Tongue (tissue), 1 donor: ENCODE measurements at regions not wholly inside any gene's neighbourhood (a gene's known extent, or its start where the extent isn't known, plus 50 kb on each side); places are given as distances from the start of the nearest gene placed in this dataset.
A peak's percentile ranks its signal among the peaks of the same experiment; 100 is the strongest.
"Not testable (repeated sequence)": the region's sequence is repeated elsewhere in the genome, so short reads cannot be mapped to it uniquely, and the experiment has no call there.

Source experiments
- DNase-seq: peaks from one replicate; pipeline ENCODE4 v3.0.0-alpha.2; 2015

DNA sequence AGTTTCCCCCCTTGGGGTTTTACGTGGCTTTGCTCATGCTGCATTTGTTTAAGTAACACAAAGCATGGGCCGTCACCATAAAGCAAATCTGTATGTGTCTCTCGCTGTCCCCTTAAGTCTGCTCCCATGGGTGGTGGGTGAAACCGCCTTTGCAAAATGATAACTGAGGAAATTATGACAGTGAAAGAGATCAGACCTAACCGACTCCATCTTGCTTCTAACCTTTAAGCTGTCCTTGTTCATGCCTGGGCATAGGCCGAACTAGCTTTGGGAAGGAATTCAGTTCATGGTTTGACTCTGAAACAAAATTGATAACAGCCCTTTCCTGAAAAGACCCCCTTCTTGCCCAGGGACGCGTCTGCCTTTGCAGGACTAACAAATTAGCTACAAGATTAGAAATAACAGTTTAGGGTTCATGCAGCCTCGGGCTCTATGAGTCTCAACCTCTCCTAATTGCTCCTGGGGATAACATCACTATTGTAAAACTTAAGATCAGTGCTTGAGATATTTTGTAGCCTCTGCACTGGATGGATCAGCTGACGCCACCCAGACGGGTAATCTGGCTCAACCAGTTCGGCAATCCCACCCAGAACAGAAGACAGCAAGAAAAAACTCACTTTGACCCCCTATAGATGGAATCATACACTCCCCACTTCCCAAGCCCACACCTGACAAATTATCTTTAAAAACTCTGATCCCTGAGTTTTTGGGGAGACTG is 623.7 kb downstream of the TYW1 start:
- no peak for DNase-seq

DNA sequence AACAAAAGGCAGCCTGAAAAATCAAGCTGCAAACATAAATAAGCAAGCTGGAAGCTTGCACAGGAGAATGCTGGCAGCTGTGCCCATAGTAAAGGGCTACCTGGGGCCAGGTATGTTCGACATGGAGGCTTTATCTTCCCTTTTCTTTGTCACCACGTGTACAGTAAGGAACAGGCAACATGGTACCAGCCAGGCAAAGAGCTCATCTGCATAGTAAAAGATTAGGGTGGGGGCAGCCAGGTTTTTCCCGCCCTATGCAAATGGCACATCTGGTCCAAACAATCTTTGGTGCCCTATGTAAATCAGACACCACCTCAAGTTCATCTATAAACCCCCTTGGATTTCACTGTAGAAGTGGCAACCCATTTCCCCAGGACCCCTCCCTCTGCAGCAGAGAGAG is 625.1 kb downstream of the TYW1 start:
- DNase-seq: no peak

GRCh38 chr7:67625257-67625737 is 628.7 kb downstream of the TYW1 start:
- DNase-seq: peak; percentile 93

DNA sequence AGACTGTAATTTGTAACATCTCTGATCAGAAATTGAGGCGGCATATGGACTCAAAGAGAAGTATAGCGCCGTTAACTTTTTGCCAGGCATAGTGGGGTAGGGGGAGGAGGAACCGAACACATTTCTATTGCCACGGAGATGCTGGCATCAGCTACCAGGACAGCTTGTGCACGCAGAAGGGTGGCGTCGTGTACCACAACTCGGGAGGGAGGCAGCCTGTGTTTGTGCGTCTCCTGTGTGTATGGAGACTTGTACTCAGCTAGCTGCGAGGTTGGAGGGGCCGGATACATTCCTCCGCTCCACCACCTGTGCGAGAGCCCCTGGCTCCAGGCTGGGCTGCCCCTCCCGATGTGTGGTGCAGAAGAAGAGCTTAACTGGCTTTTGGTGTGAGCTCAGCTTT is 634.8 kb downstream of the TYW1 start:
- peak; percentile 51 for DNase-seq

DNA sequence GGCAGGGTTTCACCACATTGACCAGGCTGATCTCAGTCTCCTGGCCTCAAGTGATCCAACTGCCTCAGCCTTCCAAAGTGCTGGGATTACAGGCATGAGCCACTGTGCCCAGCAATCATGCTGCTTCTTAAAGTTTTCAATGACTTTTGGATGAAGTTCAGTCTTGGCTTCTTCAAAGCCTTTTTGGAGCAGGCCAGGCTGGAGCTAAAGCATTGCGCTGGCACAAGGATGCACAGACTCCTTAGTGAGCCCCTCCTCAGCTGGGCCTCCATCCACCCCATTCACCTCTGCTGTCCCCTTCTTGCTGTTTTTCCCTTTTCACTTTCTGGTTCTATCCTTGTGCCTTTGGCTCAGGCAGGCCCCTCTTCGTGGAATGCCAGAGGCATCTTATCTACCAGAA is 638.6 kb downstream of the TYW1 start:
- DNase-seq: no peak

DNA sequence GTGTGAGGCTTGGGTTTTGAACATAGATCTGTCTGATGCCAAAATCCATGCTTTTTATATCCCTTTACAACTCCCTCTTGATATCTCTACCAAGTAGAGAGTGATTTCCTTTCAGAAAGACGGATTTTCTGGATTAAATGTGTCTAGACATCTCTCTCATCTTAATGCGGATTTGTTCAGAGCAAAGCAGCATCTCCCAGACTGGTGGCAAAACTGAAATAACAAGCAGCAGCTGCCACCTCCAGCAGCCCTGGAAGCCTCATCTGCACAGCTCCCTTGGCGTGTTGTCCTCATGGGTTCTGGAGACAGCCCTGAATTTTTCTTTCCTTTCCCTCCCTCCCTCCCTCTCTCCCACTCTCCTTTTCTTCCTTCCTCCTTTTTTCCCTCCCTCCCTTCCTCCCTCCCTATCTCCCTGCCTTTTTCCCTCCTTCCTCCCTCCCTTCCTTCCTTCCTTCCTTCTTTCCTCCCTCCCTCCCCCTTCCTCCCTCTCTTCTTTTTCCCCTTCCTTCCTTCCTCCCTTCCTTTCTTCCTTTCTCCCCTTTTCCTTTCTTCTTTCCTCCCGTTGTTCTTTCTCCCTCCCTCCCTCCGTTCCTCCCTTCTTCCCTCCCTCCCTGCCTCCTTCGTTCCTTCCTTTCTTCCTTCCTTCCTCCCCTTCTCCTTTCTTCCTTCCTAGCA is 639.9 kb downstream of the TYW1 start:
- peak; percentile 29 for DNase-seq

GRCh38 chr7:67637023-67637358 is 640.4 kb downstream of the TYW1 start:
- peak; percentile 74 for DNase-seq

DNA sequence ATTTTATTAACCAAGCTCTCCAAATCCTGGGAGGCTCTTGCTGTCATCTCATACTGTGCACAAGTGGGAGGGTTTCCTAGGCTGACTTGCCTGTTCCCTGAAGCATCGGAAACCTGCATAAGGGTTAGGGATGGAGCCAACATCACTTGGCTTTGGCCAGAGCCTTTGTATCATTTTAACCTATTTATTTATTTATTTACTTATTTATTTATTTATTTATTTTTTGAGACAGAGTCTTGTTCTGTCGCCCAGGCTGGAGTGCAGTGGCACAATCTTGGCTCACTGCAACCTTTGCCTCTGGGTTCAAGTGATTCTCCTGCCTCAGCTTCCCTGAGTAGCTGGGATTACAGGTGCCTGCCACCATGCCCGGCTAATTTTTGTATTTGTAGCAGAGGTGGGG is 645.9 kb downstream of the TYW1 start:
- not testable (repeated sequence) for DNase-seq

- peak; percentile 41 for DNase-seq
Measured at GRCh38 chr7:67644151-67644550, 647.5 kb downstream of the TYW1 start.

- no peak for DNase-seq
Measured at GRCh38 chr7:67652937-67653336, 656.3 kb downstream of the TYW1 start.

DNA sequence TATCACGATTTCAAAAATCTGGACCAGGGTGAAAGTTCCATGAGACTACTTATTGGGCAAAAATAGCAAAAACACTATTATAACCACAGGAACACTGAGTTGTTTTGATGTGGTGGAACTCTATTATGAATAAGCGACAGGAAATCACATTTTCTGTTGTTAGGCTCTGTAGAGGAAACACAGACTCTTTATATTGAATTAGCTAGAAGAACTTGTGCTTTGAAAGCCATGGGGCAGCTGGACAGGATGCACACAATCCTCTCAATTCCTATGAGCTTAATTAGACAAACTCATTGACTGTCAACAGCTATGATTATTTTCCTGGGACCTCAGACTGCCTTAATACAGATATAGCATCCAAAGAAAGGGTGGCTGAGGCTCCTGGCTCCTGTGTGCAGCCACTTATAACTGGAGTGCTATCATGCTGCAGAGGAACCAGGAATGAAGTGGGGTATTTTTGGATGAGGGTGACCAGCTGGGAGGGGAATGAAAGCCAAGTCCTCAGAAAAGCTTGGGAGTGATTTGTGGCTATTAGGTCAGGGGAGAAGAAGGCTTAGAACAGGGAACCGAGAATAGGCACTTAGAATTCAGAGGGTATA is 657.3 kb downstream of the TYW1 start:
- DNase-seq: peak; percentile 72

- DNase-seq: peak; percentile 43
Measured at GRCh38 chr7:67654642-67655041, 658.0 kb downstream of the TYW1 start.

DNA sequence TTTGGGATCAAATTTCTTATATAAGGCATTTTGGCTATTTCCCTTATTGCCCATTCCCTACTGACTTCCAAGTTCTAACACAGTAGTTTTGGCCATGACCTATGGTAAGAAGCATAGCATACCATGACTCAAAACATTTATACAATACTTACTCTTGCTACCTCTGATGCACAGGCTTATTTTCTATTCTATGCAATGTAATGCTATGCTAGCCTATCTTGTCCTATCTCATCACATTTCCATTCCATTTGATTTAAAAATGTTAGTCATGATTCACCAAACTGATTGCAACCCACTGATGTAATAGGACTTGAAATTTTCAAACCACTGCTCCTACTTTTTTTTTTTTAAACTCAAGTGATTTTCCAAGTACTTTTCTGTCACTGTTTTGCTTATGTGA is 658.5 kb downstream of the TYW1 start:
- DNase-seq: no peak

- no peak for DNase-seq
Measured at GRCh38 chr7:67659091-67659490, 662.5 kb downstream of the TYW1 start.

- no peak for DNase-seq
Measured at GRCh38 chr7:67662804-67663203, 666.2 kb downstream of the TYW1 start.

DNA sequence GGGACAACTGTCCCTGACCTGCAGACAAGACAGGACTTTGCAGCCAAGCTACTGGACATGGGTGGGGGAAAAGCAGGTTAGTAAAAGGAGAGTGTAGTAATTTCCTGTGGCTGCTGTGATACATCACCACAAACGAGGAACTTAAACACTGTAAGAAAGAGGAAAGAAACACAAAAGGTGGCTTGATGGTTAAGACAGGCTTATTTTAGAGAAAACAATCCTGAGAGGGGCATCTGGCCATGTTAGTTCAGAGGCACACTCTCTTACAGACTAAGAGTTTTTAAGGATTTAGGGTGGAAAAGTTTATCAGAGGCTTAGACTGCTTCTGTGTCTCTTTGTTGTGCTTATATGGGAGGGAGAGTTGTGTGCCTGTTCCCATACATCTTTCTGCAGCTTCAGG is 667.0 kb downstream of the TYW1 start:
- DNase-seq: no peak

- DNase-seq: not testable (repeated sequence)
Measured at GRCh38 chr7:67666359-67666758, 669.7 kb downstream of the TYW1 start.

- peak; percentile 5 for DNase-seq
Measured at GRCh38 chr7:67671006-67671548, 674.4 kb downstream of the TYW1 start.

DNA sequence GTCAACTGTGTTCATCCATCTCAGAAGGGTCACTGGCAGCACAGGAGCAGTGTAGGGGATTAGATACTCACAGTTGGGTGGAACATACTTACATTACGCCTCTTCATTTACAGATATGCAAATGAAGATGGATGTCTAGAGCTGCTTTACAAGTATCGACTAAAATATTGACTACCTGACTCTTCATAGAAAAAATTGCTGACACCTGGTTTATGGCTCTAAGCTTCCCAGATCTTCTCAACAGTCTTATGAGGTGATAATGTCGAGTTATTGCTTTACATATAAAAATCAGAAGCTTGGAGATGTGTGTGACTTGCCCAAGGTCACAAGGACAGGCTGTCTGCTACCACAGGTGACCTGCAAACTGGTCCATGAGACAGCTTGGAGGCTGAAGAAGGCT is 677.2 kb downstream of the TYW1 start:
- DNase-seq: no peak

GRCh38 chr7:67674862-67675261 is 678.2 kb downstream of the TYW1 start:
- DNase-seq: not testable (repeated sequence)

- no peak for DNase-seq
Measured at GRCh38 chr7:67675971-67676370, 679.3 kb downstream of the TYW1 start.

DNA sequence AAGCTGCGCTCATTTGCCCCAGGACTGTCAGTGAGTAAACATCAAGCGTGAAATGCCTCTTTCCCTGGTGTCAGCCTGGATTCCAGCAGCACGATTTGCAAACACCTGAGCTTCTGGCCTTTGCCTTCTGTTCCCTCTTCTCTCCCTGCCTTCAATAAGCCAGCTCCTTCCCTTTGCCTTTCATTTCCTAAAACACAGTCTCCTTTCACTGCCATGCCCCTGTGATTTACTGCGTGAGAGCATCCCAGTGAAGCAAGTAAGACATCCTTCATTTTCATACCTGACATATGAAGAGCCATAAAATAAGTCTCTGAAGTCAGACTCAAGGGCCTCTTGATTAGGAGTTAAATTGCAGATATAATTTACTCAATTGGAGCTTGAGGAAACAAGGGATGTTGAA is 681.8 kb downstream of the TYW1 start:
- no peak for DNase-seq

DNA sequence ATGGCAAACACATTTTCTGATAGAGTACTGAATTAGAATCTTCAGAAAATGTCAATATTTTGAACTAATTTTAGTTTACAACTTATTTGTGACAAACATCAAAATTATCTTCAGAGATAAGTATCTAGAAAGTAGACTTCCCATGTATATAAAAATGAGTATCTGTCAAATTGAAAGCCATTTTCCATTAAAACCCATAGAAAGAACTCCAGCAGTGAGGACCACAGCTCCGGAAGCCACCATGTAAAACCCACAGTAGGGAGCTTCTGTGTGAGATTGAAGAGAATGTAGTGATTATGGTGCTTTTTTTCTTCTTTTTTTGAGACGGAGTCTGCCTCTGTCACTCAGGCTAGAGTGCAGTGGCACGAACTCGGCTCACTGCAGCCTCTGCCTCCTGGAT is 687.0 kb downstream of the TYW1 start:
- DNase-seq: no peak
